H1 (cell line): ENCODE measurements at regions not wholly inside any gene's neighbourhood (a gene's known extent, or its start where the extent isn't known, plus 50 kb on each side); places are given as distances from the start of the nearest gene placed in this dataset.

Source experiments
- CTCF ChIA-PET: fragments of 300-600 bp; sonication (Branson Sonifier 250); formaldehyde crosslinking; loops from one replicate; lab custom pipeline; 2021; ENCODE audit not compliant: partially characterized antibody; lab: Charles Lee
- POLR2A ChIA-PET: fragments of 300-600 bp; sonication (Branson Sonifier 250); formaldehyde crosslinking; loops from one replicate; lab custom pipeline; 2021; ENCODE audit warnings: inconsistent platforms; ENCODE audit not compliant: partially characterized antibody; lab: Charles Lee
- DNase-seq, 2 experiments: peaks; one replicate each; pipeline versions ENCODE4 v3.0.0 to v3.0.0-alpha.2; 2010 to 2022; ENCODE audit warnings: low spot score in 2 of 2, low read depth in 1 of 2, mixed read lengths in 1 of 2
- FAIRE-seq: peaks from 2 replicates; lab custom pipeline; 2011; peaks lifted over from hg19 to GRCh38; lab: Jason Lieb, UNC
- H2AFZ ChIP-seq: 2 replicates; pipeline ENCODE4 v1.8.1; 2012; ENCODE audit warnings: low read length, inconsistent platforms
- H2AK5ac ChIP-seq: 2 replicates; pipeline ENCODE4 v1.6.1; 2013; ENCODE audit warnings: low read depth, low read length
- H2BK120ac ChIP-seq: replicated peaks from 2 replicates; pipeline ENCODE3; 2013; ENCODE audit warnings: low read depth, low read length, inconsistent platforms
- H2BK12ac ChIP-seq: 2 replicates; pipeline ENCODE4 v1.6.1; 2013; ENCODE audit warnings: low read depth, low read length
- H2BK15ac ChIP-seq: 2 replicates; pipeline ENCODE4 v1.6.1; 2013; ENCODE audit warnings: low read length
- H2BK20ac ChIP-seq: 2 replicates; pipeline ENCODE4 v1.6.1; 2013; ENCODE audit warnings: low read length
- H2BK5ac ChIP-seq: 2 replicates; pipeline ENCODE4 v1.6.1; 2013; ENCODE audit warnings: low read depth, low read length
- H3K14ac ChIP-seq: 2 replicates; pipeline ENCODE4 v1.6.1; 2013; ENCODE audit warnings: inconsistent platforms; ENCODE audit not compliant: insufficient read length
- H3K18ac ChIP-seq: 2 replicates; pipeline ENCODE4 v1.6.1; 2013; ENCODE audit warnings: low read length; ENCODE audit errors: extremely low read depth
- H3K23ac ChIP-seq: 2 replicates; pipeline ENCODE4 v1.6.1; 2013; ENCODE audit warnings: inconsistent platforms; ENCODE audit not compliant: insufficient read length
- H3K23me2 ChIP-seq: 2 replicates; pipeline ENCODE4 v1.6.1; 2013; ENCODE audit warnings: low read depth, low read length
- H3K27ac ChIP-seq: 2 replicates; pipeline ENCODE4 v1.6.1; 2011; ENCODE audit warnings: low read depth, low read length, inconsistent platforms
- H3K27me3 ChIP-seq, 4 experiments: replicated peaks in 1 of 4; 1 replicate in 1 of 4; 2 replicates in 3 of 4; pipeline versions ENCODE4 v1.6.1 to v1.8.1; 2011 to 2013; ENCODE audit warnings: low read length in 3 of 4, mild to moderate bottlenecking in 3 of 4, inconsistent platforms in 2 of 4, mixed read lengths in 2 of 4, moderate library complexity in 1 of 4; ENCODE audit not compliant: control insufficient read depth in 3 of 4, insufficient read depth in 3 of 4; ENCODE audit errors: extremely low read depth in 1 of 4
- H3K36me3 ChIP-seq, 4 experiments: 2 replicates each; pipeline versions ENCODE4 v1.6.1 to v1.8.1; 2011 to 2013; ENCODE audit warnings: mild to moderate bottlenecking in 4 of 4, low read length in 3 of 4, moderate library complexity in 2 of 4, control low read depth in 1 of 4, inconsistent platforms in 1 of 4; ENCODE audit not compliant: insufficient read depth in 4 of 4, control insufficient read depth in 2 of 4
- H3K4ac ChIP-seq: replicated peaks from 2 replicates; pipeline ENCODE3; 2013; ENCODE audit warnings: low read length, low read depth, mixed read lengths, inconsistent platforms; ENCODE audit not compliant: insufficient read length
- H3K4me1 ChIP-seq, 4 experiments: replicated peaks in 1 of 4; 1 replicate in 1 of 4; 2 replicates in 3 of 4; pipeline versions ENCODE4 v1.6.1 to v1.8.1; 2011 to 2013; ENCODE audit warnings: low read length in 3 of 4, inconsistent platforms in 2 of 4, mixed read lengths in 1 of 4; ENCODE audit not compliant: insufficient read depth in 4 of 4, control insufficient read depth in 3 of 4
- H3K4me2 ChIP-seq, 2 experiments: 2 replicates each; pipeline versions ENCODE4 v1.6.1 to v1.8.1; 2011 to 2013; ENCODE audit warnings: low read depth in 2 of 2, low read length in 2 of 2, control low read depth in 1 of 2, inconsistent platforms in 1 of 2, mild to moderate bottlenecking in 1 of 2; ENCODE audit not compliant: insufficient read depth in 1 of 2
- H3K4me3 ChIP-seq, 4 experiments: fragments of 200-600, 300-600 bp in 1 of 4; sonication (generic), shearing (Covaris generic), sonication (Bioruptor Twin) in 1 of 4; 2 replicates each; pipeline versions ENCODE4 v1.5.1 to v1.8.1; 2011 to 2016; ENCODE audit warnings: low read length in 4 of 4, low read depth in 3 of 4, control low read depth in 2 of 4, inconsistent platforms in 2 of 4, mild to moderate bottlenecking in 2 of 4, mixed read lengths in 1 of 4, moderate library complexity in 1 of 4; ENCODE audit not compliant: insufficient read depth in 2 of 4; ENCODE audit errors: extremely low read depth in 1 of 4
- H3K56ac ChIP-seq: replicated peaks from 2 replicates; pipeline ENCODE3; 2013; ENCODE audit warnings: low read depth, mild to moderate bottlenecking, mixed read lengths, low read length, inconsistent platforms; ENCODE audit not compliant: insufficient read length
- H3K79me1 ChIP-seq: 2 replicates; pipeline ENCODE4 v1.6.1; 2013; ENCODE audit warnings: low read depth, low read length, control low read depth
- H3K79me2 ChIP-seq, 2 experiments: 2 replicates each; pipeline versions ENCODE4 v1.6.1 to v1.8.1; 2012 to 2013; ENCODE audit warnings: low read length in 2 of 2, mild to moderate bottlenecking in 2 of 2, inconsistent platforms in 1 of 2; ENCODE audit not compliant: insufficient read depth in 2 of 2, control insufficient read depth in 1 of 2
- H3K9ac ChIP-seq, 4 experiments: replicated peaks in 1 of 4; 1 replicate in 1 of 4; 2 replicates in 3 of 4; pipeline versions ENCODE4 v1.6.1 to v1.8.1; 2011 to 2013; ENCODE audit warnings: low read depth in 3 of 4, low read length in 3 of 4, control low read depth in 2 of 4, mild to moderate bottlenecking in 2 of 4, moderate library complexity in 2 of 4, inconsistent platforms in 1 of 4; ENCODE audit errors: extremely low read depth in 1 of 4
- H3K9me3 ChIP-seq, 2 experiments: 2 replicates each; pipeline versions ENCODE4 v1.6.1 to v1.8.1; 2012 to 2013; ENCODE audit warnings: mild to moderate bottlenecking in 2 of 2, moderate library complexity in 2 of 2, control low read depth in 1 of 2, inconsistent platforms in 1 of 2, low read depth in 1 of 2, low read length in 1 of 2, mixed read lengths in 1 of 2; ENCODE audit not compliant: insufficient read depth in 2 of 2
- H4K20me1 ChIP-seq, 2 experiments: replicated peaks in 1 of 2; 2 replicates each; pipeline versions ENCODE3 to v1.8.1; 2011 to 2013; ENCODE audit warnings: inconsistent platforms in 2 of 2, low read length in 2 of 2, mild to moderate bottlenecking in 1 of 2; ENCODE audit not compliant: insufficient read depth in 2 of 2, control insufficient read depth in 1 of 2
- H4K5ac ChIP-seq: 2 replicates; pipeline ENCODE4 v1.6.1; 2013; ENCODE audit warnings: low read length, low read depth, mixed read lengths, inconsistent platforms; ENCODE audit not compliant: insufficient read length
- H4K8ac ChIP-seq: 2 replicates; pipeline ENCODE4 v1.8.0; 2013; ENCODE audit warnings: mild to moderate bottlenecking, moderate library complexity, low read length, inconsistent platforms; ENCODE audit not compliant: insufficient read depth; ENCODE audit errors: extremely low read depth
- H4K91ac ChIP-seq: replicated peaks from 2 replicates; pipeline ENCODE3; 2013; ENCODE audit warnings: low read length, mixed read lengths, inconsistent platforms; ENCODE audit not compliant: insufficient read length
- CBX8 ChIP-seq: fragments of 300-800, 300-1000 bp; sonication (generic); IDR thresholded peaks from 2 replicates; pipeline ENCODE4 v1.7.1; 2016; ENCODE audit warnings: low read depth, low read length, borderline replicate concordance
- CTBP2 ChIP-seq: IDR thresholded peaks from 2 replicates; pipeline ENCODE4 v1.7.0; 2011; ENCODE audit warnings: borderline replicate concordance, mild to moderate bottlenecking, moderate library complexity, mixed read lengths, low read length; ENCODE audit not compliant: insufficient read depth, insufficient read length
- FOSL1 ChIP-seq: IDR thresholded peaks from 2 replicates; pipeline ENCODE4 v1.6.1; 2011; ENCODE audit warnings: mild to moderate bottlenecking, low read depth, low read length, moderate library complexity; ENCODE audit not compliant: insufficient read depth
- GTF2F1 ChIP-seq: IDR thresholded peaks from 2 replicates; pipeline ENCODE4 v1.6.1; 2012; ENCODE audit warnings: low read depth, low read length, improper control_type of control experiment, borderline replicate concordance
- JUN ChIP-seq: IDR thresholded peaks from 2 replicates; pipeline ENCODE4 v1.6.1; 2011; ENCODE audit warnings: low read depth, mild to moderate bottlenecking, improper control_type of control experiment, low read length
- KDM4A ChIP-seq: IDR thresholded peaks from one replicate; pipeline ENCODE4 v1.7.1; 2012; ENCODE audit warnings: low read depth, mild to moderate bottlenecking, moderate library complexity, low read length, inconsistent platforms; ENCODE audit not compliant: severe bottlenecking
- MAX ChIP-seq: IDR thresholded peaks from 2 replicates; pipeline ENCODE4 v1.6.1; 2012; ENCODE audit warnings: inconsistent platforms
- POLR2AphosphoS5 ChIP-seq: IDR thresholded peaks from 2 replicates; pipeline ENCODE4 v1.6.1; 2011; ENCODE audit warnings: low read depth, low read length
- POU5F1 ChIP-seq: IDR thresholded peaks from 2 replicates; pipeline ENCODE4 v1.6.1; 2011; ENCODE audit warnings: low read depth, mild to moderate bottlenecking, low read length, moderate library complexity
- RBBP5 ChIP-seq: IDR thresholded peaks from 2 replicates; pipeline ENCODE4 v1.7.1; 2012; ENCODE audit warnings: low read depth, mild to moderate bottlenecking, inconsistent platforms, low read length, moderate library complexity, borderline replicate concordance
- RXRA ChIP-seq: IDR thresholded peaks from 2 replicates; pipeline ENCODE4 v1.6.1; 2011; ENCODE audit warnings: low read depth, mild to moderate bottlenecking, low read length, moderate library complexity; ENCODE audit not compliant: insufficient read depth
- SIRT6 ChIP-seq: IDR thresholded peaks from one replicate; pipeline ENCODE4 v1.7.1; 2012; ENCODE audit warnings: low read length, inconsistent platforms
- USF2 ChIP-seq: IDR thresholded peaks from 2 replicates; pipeline ENCODE4 v1.6.1; 2011; ENCODE audit warnings: low read length, improper control_type of control experiment
- YY1 ChIP-seq: IDR thresholded peaks from 2 replicates; pipeline ENCODE4 v1.6.1; 2011; ENCODE audit warnings: low read depth, mild to moderate bottlenecking, low read length
- WGBS, 2 experiments: shearing (Covaris generic) in 1 of 2; methylation state at CpG; one replicate each; pipeline versions ENCODE4 v1.1.6 to v1.1.7; 2013 to 2015; ENCODE audit warnings: low lambda C conversion rate in 2 of 2, mixed read lengths in 2 of 2, inconsistent platforms in 1 of 2, low coverage in 1 of 2, missing lambda C conversion rate in 1 of 2; ENCODE audit not compliant: insufficient replicate concordance in 2 of 2, insufficient coverage in 1 of 2, insufficient read length in 1 of 2; ENCODE audit errors: extremely low coverage in 1 of 2, missing lambda C conversion rate in 1 of 2; 5-methylcytosine and 5-hydroxymethylcytosine counted together

- Histone ChIP-seq H3K79me2 (no peaks in the 10 kb centered on the region), H2AFZ (no peak overlapping the region), H3K4me1 (peaks cover 0 to 5% (median 3%) of the 10 kb centered on the region in 4 experiments; a peak in 3 of 7 replicates), H3K27me3 (no peaks in the 10 kb centered on the region), H3K79me1 (no peaks in the 10 kb centered on the region), H2BK15ac (no peak overlapping the region), H3K14ac (no peak overlapping the region), H3K4me2 (no peak overlapping the region), H4K20me1 (no peaks in the 10 kb centered on the region), H3K9me3 (peaks cover 0 to 3% of the 10 kb centered on the region in 2 experiments; a peak in 1 of 4 replicates), H3K36me3 (no peaks in the 10 kb centered on the region), H3K18ac (no peak overlapping the region), H2BK12ac (no peak overlapping the region), H2BK20ac (no peak overlapping the region), H3K56ac (no peak overlapping the region), H2BK120ac (no peak overlapping the region), H3K4me3 (no peak overlapping the region), H2BK5ac (no peak overlapping the region), H3K4ac (no peak overlapping the region), H4K8ac (no peak overlapping the region), H4K5ac (no peak overlapping the region), H2AK5ac (no peak overlapping the region), H3K27ac (no peak overlapping the region), H3K9ac (no peak overlapping the region), H4K91ac (no peak overlapping the region), H3K23me2 (no peaks in the 10 kb centered on the region), H3K23ac (no peak overlapping the region)
- CTCF ChIA-PET = interaction anchor here (1.1 to 2.2 kb wide), 2 partner anchors 9 to 11 kb away, joined by 5 to 6 read pairs; no protein-coding TSS in a partner anchor
- POLR2A ChIA-PET = no interaction called here
- no peak for DNase-seq
- 91% methylated on average over 2 of the region's 2 CpGs; no CpG with 5 or more reads in 1 of the 2 experiments for WGBS, 2 experiments
- no peak for FAIRE-seq
- TF ChIP-seq RXRA (no peak), MAX (no peak), POU5F1 (no peak), KDM4A (no peak), YY1 (no peak), RBBP5 (no peak), FOSL1 (no peak), USF2 (no peak), CTBP2 (no peak), GTF2F1 (no peak), SIRT6 (no peak), POLR2AphosphoS5 (no peak), JUN (no peak), CBX8 (no peak)
Observed at GRCh38 chr11:15863411-15863810, 492.9 kb downstream of the SOX6 start.
